ACHN (cell line): ENCODE measurements at regions not wholly inside any gene's neighbourhood (a gene's known extent, or its start where the extent isn't known, plus 50 kb on each side); places are given as distances from the start of the nearest gene placed in this dataset.
"Not testable (repeated sequence)": the region's sequence is repeated elsewhere in the genome, so short reads cannot be mapped to it uniquely, and the experiment has no call there.

Experiments
- DNase-seq: peaks from one replicate; pipeline ENCODE4 v3.0.0-alpha.2; 2015
- in situ Hi-C: cut with HindIII; loops from 2 replicates; pipeline ENCODE4 v1.10.0; 2017; ENCODE audit warnings: low sequenced_read_pairs, low pct_ligation_motif_present, low pct_unique_long_range_greater_than_20kb

- in situ Hi-C loops: no loop called here
- DNase-seq: no peak
These were observed 92.7 kb downstream of the PHETA1 start for GRCh38 chr12:111276146-111276545.

DNA sequence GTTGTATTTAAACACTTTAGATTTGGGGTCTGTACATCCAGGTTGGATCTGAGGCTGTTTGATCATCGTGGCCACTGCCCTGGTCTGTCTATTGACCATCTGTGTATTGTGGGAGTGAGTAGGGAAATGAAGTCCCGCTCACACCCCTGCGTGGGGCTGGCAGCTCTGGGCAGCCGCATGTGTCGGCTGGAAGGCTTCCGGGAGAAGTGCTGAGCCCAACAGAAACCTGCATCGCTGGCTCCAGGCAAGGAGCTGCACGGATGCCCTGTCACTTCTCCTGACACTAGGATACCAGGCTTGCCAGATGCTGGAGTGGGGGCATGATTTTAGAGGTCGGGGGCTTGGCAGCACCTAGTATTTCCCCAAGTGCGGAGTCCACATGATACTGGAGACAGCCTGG is 93.6 kb downstream of the PHETA1 start:
- in situ Hi-C loops: no loop called here
- DNase-seq: no peak

- peak; percentile 28 for DNase-seq
- in situ Hi-C loops: no loop called here
These were observed 94.1 kb downstream of the PHETA1 start for GRCh38 chr12:111274777-111275176.

DNA sequence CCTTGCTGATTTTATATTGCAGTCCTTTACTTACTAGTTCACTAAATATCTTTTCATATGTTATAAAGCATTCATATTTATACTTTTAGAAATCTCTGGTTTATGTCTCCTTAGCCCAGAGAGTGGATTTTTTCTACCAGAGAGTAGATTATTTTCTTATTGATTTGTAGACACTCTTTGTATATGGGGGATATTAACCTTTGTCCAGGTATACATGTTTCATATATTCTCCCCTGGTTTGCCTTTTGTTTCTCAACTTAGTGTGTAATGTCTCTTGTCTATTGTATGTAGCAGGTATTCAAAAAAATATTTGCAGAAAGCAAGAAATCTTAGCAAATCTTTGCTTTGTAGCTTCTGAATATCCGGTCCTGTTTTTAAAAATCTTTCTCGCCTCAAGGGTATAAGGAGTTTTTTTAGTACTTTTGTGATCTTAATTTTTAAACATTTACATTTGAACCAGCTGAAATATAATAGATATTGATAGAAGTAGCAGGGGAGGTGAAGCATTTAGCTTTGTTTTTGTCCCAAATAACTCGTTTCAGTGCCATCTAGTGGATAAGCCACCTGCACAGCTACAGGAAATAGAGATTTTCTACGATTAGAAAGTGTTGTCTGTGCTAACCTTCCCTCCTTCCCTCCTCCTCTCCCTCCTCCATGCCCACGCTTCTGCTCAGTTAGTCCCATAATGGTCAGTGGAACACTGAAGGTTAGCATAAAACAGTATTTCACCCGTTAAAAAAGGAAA is 97.0 kb downstream of the PHETA1 start:
- no peak for DNase-seq
- in situ Hi-C loops: no loop called here

GRCh38 chr12:111270774-111271173 is 98.1 kb downstream of the PHETA1 start:
- in situ Hi-C loops: no loop called here
- no peak for DNase-seq

DNA sequence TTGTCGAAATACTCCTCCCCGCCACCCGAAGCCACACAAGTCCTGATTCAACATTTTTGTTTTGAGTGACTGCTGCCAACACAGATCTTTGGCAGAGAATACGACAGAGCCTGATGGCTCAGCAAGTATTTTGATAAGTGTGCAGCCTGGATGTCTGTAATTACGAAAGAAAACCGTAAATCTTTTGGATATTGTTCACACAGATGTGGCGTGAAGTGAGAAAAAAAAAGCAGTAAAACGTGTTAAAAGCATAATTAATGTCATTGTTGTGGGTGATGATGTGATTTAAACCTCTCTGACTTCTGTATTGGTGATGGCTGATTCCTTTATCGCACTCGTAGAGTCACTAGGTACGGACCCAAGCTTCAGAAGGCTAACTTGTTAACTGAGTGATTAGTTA is 98.7 kb downstream of the PHETA1 start:
- in situ Hi-C loops: no loop called here
- DNase-seq: no peak

DNA sequence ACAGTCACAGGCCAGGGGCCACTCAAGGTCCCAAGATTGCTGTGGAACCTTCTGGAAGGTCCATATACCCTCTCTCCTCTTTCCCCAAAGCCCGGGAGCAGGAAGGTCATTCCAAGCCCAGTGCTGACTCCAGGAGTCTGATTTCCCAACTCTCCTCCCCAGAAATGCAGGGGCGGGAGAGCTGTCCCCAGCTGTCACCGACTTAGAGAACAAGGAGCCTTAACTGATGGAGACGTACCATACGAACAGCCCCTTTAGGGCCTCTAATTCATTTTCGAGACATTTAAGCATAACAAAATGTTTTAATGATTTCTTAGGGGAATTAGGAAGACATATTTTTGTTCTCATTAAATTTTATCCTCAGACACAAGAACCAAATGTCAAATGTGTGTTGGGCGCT is 99.2 kb downstream of the PHETA1 start:
- DNase-seq: no peak
- in situ Hi-C loops: no loop called here

DNA sequence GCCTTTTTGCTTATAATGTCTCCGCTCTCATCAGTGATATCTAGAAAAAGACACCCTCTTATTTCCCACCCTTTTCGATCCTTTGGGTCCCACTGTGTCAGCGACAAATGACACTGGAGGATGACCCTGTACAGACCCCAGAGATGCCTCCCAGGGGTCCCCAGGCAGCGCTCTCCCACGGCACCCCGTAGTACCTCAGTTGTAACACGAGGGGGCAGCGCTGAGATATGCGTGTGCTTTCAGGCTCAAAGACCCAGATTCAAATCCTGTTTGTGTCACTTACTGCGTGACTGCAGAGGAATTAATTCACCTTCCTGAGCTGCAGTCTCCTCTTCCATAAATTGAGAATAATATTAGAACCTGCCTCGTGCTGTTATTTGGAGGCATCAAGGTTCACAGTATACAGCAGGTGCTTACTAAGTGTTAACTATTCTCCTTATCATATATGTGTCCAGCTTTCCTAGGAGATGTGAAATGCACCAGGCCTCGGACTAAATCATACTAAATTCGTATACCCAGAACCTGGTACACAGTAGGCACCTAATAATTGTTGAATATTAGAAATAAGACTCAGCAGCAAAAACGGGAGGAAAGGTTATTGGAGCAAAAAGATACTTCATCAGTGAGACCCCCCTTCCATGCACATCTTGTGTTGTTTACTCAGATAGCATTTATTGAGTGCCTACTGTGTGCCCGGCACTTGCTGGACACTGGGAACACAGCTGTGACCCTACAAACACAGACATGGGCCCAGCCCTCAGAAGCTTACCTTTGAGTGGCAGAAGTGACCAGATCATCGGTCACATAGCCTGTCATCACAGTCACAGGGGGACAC is 99.9 kb downstream of the PHETA1 start:
- DNase-seq: peak; percentile 35
- in situ Hi-C loops: no loop called here

DNA sequence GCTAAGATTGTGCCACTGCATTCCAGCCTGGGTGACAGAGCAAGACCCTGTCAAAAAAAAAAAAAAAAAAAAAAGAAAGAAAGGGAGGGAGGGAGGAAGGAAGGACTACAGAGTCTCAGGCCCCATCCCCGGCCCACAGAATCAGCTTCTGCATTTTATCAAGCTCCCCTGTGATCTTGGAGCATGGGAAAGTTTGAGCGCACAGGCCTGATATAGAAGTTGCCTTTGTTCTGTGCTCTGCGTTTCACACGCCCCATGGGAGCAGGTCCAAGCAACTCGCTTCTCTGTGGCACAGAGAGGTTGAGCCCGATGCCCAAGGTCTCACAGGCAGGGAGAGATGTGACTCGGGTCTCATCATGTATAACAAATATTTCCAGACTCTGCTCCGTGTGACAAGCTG is 101.8 kb downstream of the PHETA1 start:
- in situ Hi-C loops: no loop called here
- DNase-seq: no peak

GRCh38 chr12:111261911-111262676 is 106.8 kb downstream of the PHETA1 start:
- DNase-seq: no peak
- in situ Hi-C loops: no loop called here

GRCh38 chr12:111260732-111261131 is 108.2 kb downstream of the PHETA1 start:
- no peak for DNase-seq
- in situ Hi-C loops: no loop called here

DNA sequence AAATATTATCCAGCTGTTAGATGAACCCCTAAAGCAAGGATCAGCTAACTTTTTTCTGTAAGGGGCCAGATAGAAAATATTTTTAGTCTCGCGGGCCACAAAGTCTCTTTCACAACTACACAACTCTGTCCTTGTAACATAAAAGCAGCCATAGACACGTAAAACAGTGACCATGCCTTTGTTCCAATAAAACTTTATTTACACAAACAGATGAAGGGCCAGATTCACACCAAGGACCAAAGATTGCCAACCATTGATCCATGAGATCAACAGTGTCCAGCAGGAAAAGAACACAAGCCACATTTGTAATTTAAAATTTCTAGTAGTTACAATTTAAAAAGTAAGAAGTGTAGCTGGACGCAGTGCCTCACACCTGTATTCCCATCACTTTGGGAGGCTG is 109.7 kb downstream of the PHETA1 start:
- in situ Hi-C loops: no loop called here
- no peak for DNase-seq

DNA sequence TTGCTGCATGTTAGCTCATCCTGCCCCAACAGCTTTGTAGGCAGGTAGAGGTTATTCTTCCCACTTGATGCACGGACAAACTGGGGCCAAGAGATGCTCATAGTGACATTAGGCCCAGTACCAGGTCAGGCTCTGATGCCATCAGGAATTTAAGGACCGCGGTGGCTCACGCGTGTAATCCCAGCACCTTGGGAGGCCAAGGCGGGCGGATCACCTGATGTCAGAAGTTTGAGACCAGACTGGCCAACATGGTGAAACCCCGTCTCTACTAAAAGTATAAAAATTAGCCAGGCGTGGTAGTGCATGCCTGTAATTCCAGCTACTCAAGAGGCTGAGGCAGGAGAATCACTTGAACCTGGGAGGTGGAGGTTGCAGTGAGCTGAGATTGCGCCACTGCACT is 110.8 kb downstream of the PHETA1 start:
- in situ Hi-C loops, DNase-seq: not testable (repeated sequence)

DNA sequence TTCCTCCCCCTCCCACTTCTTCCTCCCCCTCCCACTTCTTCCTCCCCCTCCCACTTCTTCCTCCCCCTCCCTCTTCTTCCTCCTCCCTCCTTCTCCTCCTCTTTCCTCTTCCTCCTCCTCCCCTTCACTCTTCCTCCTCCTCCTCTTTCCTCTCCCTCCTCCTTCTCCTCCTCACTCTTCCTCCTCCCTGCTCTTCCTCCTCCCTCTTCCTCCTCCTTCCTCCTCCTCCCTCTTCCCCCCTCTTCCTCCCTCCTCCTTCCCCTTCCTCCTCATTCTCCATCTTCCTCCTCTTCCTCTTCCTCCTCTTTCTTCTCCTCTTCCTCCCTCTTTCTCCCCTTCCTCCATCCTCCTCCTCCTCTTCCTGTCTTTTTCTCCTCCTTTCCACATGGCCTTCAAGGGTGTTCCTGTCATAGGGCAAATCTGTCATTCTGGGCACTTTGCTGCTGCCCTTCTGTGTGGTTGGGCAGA is 111.4 kb downstream of the PHETA1 start:
- in situ Hi-C loops: no loop called here
- no peak for DNase-seq

GRCh38 chr12:111256629-111257434 is 112.1 kb downstream of the PHETA1 start:
- in situ Hi-C loops: no loop called here
- no peak for DNase-seq

DNA sequence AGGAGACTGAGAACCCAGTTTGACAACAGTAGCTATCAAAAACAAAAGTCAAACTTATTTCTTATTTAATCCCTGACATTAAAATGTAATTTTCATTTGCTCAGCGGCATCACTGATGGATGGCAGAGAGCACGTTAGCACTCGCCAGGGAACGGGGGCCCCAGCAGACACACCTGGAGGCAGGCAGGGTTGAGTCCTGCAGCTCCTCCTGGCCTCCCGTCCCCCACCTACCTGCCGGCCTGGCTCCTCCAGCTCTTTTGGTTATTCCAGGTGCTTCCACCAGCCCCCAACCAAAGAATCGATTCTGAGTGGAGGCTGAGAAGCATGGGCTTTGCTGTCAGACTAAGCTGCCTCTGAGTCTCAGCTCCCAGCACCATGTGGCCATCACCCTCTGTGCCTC is 113.6 kb downstream of the PHETA1 start:
- in situ Hi-C loops: no loop called here
- no peak for DNase-seq

GRCh38 chr12:111254106-111254505 is 114.8 kb downstream of the PHETA1 start:
- in situ Hi-C loops: no loop called here
- DNase-seq: no peak

GRCh38 chr12:111253213-111253612 is 115.7 kb downstream of the PHETA1 start:
- no peak for DNase-seq
- in situ Hi-C loops: no loop called here
